BJ (cell line): ENCODE measurements at regions not wholly inside any gene's neighbourhood (a gene's known extent, or its start where the extent isn't known, plus 50 kb on each side); places are given as distances from the start of the nearest gene placed in this dataset.

Source experiments
- CTCF ChIA-PET: fragments of 350-600 bp; formaldehyde crosslinking; extraction: SDS; loops from one replicate; lab custom pipeline; 2021; ENCODE audit warnings: antibody characterized with exemption, inconsistent platforms; lab: Yijun Ruan, JAX
- POLR2A ChIA-PET: fragments of 300-600 bp; sonication (Branson Sonifier 250); formaldehyde crosslinking; extraction: SDS; loops from one replicate; lab custom pipeline; 2021; ENCODE audit warnings: antibody characterized with exemption; lab: Charles Lee
- DNase-seq: peaks from one replicate; pipeline ENCODE4 v3.0.0-alpha.2; 2011; ENCODE audit warnings: low read depth
- H3K27me3 ChIP-seq: 2 replicates; pipeline ENCODE4 v1.6.0; 2011; ENCODE audit warnings: low read length; ENCODE audit not compliant: control insufficient read depth, insufficient read depth
- H3K36me3 ChIP-seq: 2 replicates; pipeline ENCODE4 v1.5.1; 2011; ENCODE audit warnings: low read length; ENCODE audit not compliant: control insufficient read depth, insufficient read depth
- H3K4me3 ChIP-seq: 2 replicates; pipeline ENCODE4 v1.5.1; 2011; ENCODE audit warnings: low read depth, mild to moderate bottlenecking, control low read depth, low read length
- TF ChIP-seq, protein P1 (sequence below): IDR thresholded peaks from 2 replicates; pipeline ENCODE4 v1.5.1; 2011; ENCODE audit warnings: low read depth, mild to moderate bottlenecking, control low read depth, inconsistent platforms, low read length, moderate library complexity; ENCODE audit not compliant: insufficient read depth

- TF ChIP-seq, protein P1, sequence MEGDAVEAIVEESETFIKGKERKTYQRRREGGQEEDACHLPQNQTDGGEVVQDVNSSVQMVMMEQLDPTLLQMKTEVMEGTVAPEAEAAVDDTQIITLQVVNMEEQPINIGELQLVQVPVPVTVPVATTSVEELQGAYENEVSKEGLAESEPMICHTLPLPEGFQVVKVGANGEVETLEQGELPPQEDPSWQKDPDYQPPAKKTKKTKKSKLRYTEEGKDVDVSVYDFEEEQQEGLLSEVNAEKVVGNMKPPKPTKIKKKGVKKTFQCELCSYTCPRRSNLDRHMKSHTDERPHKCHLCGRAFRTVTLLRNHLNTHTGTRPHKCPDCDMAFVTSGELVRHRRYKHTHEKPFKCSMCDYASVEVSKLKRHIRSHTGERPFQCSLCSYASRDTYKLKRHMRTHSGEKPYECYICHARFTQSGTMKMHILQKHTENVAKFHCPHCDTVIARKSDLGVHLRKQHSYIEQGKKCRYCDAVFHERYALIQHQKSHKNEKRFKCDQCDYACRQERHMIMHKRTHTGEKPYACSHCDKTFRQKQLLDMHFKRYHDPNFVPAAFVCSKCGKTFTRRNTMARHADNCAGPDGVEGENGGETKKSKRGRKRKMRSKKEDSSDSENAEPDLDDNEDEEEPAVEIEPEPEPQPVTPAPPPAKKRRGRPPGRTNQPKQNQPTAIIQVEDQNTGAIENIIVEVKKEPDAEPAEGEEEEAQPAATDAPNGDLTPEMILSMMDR, result no peak
- DNase-seq, result no peak
- H3K36me3 ChIP-seq, result no peaks in the 10 kb centered on the region
Observed at GRCh38 chr15:55060836-55061235, 135.9 kb downstream of the RSL24D1 start.

DNA sequence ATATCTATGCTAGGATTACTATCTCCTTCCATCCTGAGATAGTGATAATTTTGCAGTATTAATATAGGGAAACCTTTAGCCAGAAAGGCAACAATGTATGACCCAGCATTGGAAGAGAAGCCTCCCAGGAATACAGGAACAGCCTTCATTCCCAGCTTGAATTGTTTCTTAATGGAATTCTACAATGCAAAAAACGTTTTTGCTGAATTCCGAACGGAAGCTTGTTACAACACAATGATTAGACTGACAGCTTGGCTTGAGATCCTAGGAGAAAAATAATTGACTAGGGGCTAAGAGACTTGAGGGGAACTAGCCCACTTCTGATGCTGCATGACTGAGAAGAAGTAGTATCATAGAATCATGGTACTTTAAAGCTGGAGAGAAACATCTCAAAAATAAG, 140.2 kb downstream of the RSL24D1 start:
- POLR2A ChIA-PET, result no interaction called here
- Histone ChIP-seq H3K27me3 (no peaks in the 10 kb centered on the region), H3K36me3 (no peaks in the 10 kb centered on the region), H3K4me3 (no peak overlapping the region)
- TF ChIP-seq, protein P1, result no peak
- CTCF ChIA-PET, result no interaction called here
- no peak for DNase-seq

More at GRCh38 chr15:55060836-55061235, 135.9 kb downstream of the RSL24D1 start:
- ChIA-PET POLR2A (no interaction called here), CTCF (no interaction called here)
- H3K27me3 ChIP-seq, result no peaks in the 10 kb centered on the region
- H3K4me3 ChIP-seq, result no peak overlapping the region

GRCh38 chr15:55044162-55044561, 152.6 kb downstream of the RSL24D1 start:
- CTCF ChIA-PET, result no interaction called here
- POLR2A ChIA-PET, result no interaction called here
- no peak for DNase-seq
- Histone ChIP-seq H3K4me3 (no peak overlapping the region), H3K36me3 (no peaks in the 10 kb centered on the region), H3K27me3 (no peaks in the 10 kb centered on the region)
- TF ChIP-seq, protein P1, result no peak

GRCh38 chr15:55037071-55037470, 159.7 kb downstream of the RSL24D1 start:
- H3K36me3 ChIP-seq, result no peaks in the 10 kb centered on the region
- POLR2A ChIA-PET, result no interaction called here
- DNase-seq, result no peak
- H3K27me3 ChIP-seq, result no peaks in the 10 kb centered on the region
- TF ChIP-seq, protein P1, result no peak
- CTCF ChIA-PET, result no interaction called here
- H3K4me3 ChIP-seq, result no peak overlapping the region

GRCh38 chr15:55035749-55036148, 161.0 kb downstream of the RSL24D1 start:
- POLR2A ChIA-PET, result no interaction called here
- CTCF ChIA-PET, result no interaction called here

More at GRCh38 chr15:55035749-55036148, 161.0 kb downstream of the RSL24D1 start:
- Histone ChIP-seq H3K27me3 (no peaks in the 10 kb centered on the region), H3K36me3 (no peaks in the 10 kb centered on the region), H3K4me3 (no peak overlapping the region)
- TF ChIP-seq, protein P1, result no peak
- no peak for DNase-seq
